ENCODE measurements at regions not wholly inside any gene's neighbourhood (a gene's known extent, or its start where the extent isn't known, plus 50 kb on each side); places are given as distances from the start of the nearest gene placed in this dataset.
A peak's percentile ranks its signal among the peaks of the same experiment; 100 is the strongest.
"Not testable (repeated sequence)": the region's sequence is repeated elsewhere in the genome, so short reads cannot be mapped to it uniquely, and the experiment has no call there.

DNA sequence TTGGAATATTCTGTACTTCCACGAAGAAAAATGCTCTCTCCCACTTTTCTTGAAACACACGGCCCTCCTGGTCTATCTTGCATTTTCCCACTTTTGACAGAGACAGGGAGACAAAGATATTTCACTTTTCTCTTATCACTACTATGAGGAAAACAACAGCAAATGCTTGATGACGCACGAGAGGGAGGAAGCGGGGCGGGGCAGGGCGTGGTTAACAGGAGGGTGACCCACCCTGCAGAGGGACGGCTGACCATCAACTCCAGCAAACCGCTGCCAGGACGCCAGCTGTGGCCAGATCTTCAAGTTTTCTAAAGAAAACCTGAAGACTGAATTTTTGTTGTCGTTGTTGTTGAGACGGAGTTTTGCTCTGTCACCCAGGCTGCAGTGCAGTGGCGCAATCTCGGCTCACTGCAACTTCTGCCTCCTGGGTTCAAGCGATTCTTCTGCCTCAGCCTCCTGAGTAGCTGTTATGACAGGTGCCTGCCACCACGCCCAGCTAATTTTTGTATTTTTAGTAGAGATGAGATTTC is 63.8 kb downstream of the NSUN5 start:
- ATAC-seq (ENCODE audit: low read depth); POLR2A ChIA-PET; H3K27me3 Mint-ChIP-seq; H3K36me3 Mint-ChIP-seq; H3K4me3 Mint-ChIP-seq; H3K9me3 Mint-ChIP-seq; H3K4me1 Mint-ChIP-seq; DNase-seq; H3K27ac Mint-ChIP-seq: not testable (repeated sequence)

- peak; percentile 88 for ATAC-seq (ENCODE audit: low read depth)
- POLR2A ChIA-PET, H3K27ac Mint-ChIP-seq, H3K36me3 Mint-ChIP-seq, H3K4me1 Mint-ChIP-seq, H3K4me3 Mint-ChIP-seq, H3K27me3 Mint-ChIP-seq, H3K9me3 Mint-ChIP-seq: not testable (repeated sequence)
- peak; percentile 95 for DNase-seq
Observed at GRCh38 chr7:73234994-73235717, 73.5 kb downstream of the NSUN5 start.

DNA sequence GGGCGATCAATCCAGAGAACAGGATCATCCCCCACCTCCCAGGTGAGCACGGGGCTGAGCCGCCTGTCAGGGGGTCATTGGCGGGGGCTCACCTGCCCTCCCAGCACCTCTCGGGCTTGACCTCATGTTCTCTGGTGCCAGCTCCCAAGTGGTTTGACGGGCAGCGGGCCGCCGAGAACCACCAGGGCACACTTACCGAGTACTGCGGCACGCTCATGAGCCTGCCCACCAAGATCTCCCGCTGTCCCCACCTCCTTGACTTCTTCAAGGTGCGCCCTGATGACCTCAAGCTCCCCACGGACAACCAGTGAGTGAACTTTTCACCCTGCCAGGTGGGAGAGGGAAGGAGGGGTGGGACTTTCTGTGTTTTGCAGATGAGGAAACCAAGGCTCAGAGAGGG is 82.9 kb downstream of the NSUN5 start:
- ATAC-seq (ENCODE audit: low read depth); H3K4me3 Mint-ChIP-seq; H3K4me1 Mint-ChIP-seq; H3K36me3 Mint-ChIP-seq; H3K9me3 Mint-ChIP-seq; H3K27me3 Mint-ChIP-seq; POLR2A ChIA-PET; H3K27ac Mint-ChIP-seq; DNase-seq: not testable (repeated sequence)

DNA sequence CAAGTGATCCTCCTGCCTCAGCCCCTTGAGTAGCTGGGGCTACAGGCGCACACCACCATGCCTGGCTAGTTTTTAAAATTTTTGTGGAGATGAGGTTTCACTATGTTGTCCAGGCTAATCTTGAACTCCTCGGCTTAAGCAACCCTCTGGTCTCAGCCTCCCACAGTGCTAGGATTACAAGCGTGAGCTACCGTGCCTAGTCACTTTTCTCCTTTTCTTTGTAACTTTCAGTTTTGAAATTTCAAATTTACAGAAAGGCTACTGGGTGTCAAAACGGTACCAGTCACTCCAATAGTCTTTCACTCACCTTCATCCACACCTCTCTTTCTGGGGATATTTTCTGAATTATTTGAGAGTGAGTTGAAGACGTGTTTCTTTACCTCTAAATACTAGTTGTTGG is 86.9 kb downstream of the NSUN5 start:
- H3K4me1 Mint-ChIP-seq; H3K4me3 Mint-ChIP-seq; H3K9me3 Mint-ChIP-seq; DNase-seq; POLR2A ChIA-PET; ATAC-seq (ENCODE audit: low read depth); H3K27ac Mint-ChIP-seq; H3K36me3 Mint-ChIP-seq; H3K27me3 Mint-ChIP-seq: not testable (repeated sequence)

- H3K27ac Mint-ChIP-seq, H3K27me3 Mint-ChIP-seq, H3K9me3 Mint-ChIP-seq, POLR2A ChIA-PET, H3K4me1 Mint-ChIP-seq, H3K36me3 Mint-ChIP-seq, H3K4me3 Mint-ChIP-seq, DNase-seq: not testable (repeated sequence)
- peak; percentile 35 for ATAC-seq (ENCODE audit: low read depth)
Observed at GRCh38 chr7:73220766-73221370, 87.8 kb downstream of the NSUN5 start.

GRCh38 chr7:73220357-73220756 is 88.3 kb downstream of the NSUN5 start:
- H3K27me3 Mint-ChIP-seq, POLR2A ChIA-PET, DNase-seq, H3K4me1 Mint-ChIP-seq, H3K27ac Mint-ChIP-seq, H3K4me3 Mint-ChIP-seq, H3K9me3 Mint-ChIP-seq, H3K36me3 Mint-ChIP-seq: not testable (repeated sequence)
- ATAC-seq (ENCODE audit: low read depth): peak; percentile 43

DNA sequence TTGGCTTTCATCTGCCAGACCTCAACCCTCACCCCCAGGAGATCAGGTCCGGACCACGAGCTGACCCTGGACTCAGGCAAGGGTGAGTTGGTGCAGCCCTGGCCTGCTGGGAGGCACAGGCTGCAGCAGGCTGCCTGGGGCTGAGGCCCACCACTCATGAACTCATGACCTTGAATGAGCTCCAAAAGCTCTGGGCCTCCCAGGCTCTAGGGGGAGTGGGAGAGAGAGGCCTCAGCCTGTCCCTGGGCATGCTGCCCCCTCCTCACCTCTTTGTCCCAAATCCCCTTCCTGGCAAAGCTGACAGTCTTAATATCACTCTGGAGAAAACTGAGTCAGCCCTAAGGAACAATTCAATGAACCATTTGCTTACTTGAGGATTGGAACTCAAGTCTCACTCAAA is 89.8 kb downstream of the NSUN5 start:
- H3K9me3 Mint-ChIP-seq; ATAC-seq (ENCODE audit: low read depth); H3K27me3 Mint-ChIP-seq; H3K27ac Mint-ChIP-seq; H3K36me3 Mint-ChIP-seq; H3K4me1 Mint-ChIP-seq; H3K4me3 Mint-ChIP-seq; POLR2A ChIA-PET; DNase-seq: not testable (repeated sequence)

DNA sequence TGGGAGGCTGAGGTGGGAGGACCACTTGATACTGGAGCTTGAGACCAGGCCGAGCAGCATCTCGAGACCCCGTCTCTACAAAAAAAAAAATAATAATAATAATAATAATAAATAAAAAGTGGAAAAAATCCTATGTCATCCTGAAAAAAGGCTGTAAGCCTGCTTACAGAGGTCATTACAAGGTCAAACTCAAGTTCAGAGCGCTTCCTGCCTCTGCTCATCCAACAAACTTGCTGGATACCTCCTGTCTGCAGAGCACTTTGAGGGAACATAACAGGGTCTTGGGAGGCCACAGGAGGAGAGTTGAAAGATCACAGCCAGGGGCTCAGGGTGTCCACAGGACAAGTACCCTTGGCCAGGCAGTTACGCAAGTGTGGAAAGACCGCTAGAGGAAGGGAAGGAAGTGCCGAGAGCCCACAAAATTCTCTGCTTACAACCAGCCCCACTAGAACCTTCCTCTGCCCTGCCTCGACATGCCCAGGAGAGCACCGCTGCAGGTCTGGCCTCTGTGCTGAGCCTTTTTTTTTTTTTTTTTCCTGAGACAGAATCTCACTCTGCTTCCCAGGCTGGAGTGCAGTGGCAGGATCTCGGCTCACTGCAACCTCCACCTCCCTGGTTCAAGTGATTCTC is 92.5 kb downstream of the NSUN5 start:
- H3K27me3 Mint-ChIP-seq; H3K27ac Mint-ChIP-seq; DNase-seq; POLR2A ChIA-PET; ATAC-seq (ENCODE audit: low read depth); H3K4me3 Mint-ChIP-seq; H3K9me3 Mint-ChIP-seq; H3K4me1 Mint-ChIP-seq; H3K36me3 Mint-ChIP-seq: not testable (repeated sequence)

DNA sequence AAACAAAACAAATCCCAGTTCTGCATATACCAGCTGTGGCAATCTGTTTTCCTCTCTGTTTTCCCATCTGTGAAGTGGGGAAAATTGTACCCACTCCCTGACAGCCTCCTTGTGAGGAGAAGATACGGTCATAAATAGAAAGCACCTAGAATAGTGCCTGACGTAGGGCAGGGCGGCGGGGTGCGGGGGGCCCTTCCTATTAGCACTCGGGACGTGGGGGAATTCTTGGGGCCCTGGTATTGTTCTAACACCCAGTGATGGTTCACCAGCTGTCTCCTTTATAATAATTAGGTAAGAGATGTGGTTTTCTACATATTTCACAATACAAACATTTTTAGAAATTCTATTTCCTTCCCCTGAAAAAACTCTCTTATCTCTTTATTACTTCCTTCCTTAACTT is 93.4 kb downstream of the NSUN5 start:
- POLR2A ChIA-PET; ATAC-seq (ENCODE audit: low read depth); H3K36me3 Mint-ChIP-seq; DNase-seq; H3K9me3 Mint-ChIP-seq; H3K27me3 Mint-ChIP-seq; H3K4me1 Mint-ChIP-seq; H3K4me3 Mint-ChIP-seq; H3K27ac Mint-ChIP-seq: not testable (repeated sequence)

- H3K36me3 Mint-ChIP-seq; ATAC-seq (ENCODE audit: low read depth); H3K4me3 Mint-ChIP-seq; H3K4me1 Mint-ChIP-seq; H3K27me3 Mint-ChIP-seq; POLR2A ChIA-PET; H3K9me3 Mint-ChIP-seq; H3K27ac Mint-ChIP-seq; DNase-seq: not testable (repeated sequence)
Observed at GRCh38 chr7:73214471-73214870, 94.2 kb downstream of the NSUN5 start.

- H3K27me3 Mint-ChIP-seq; H3K27ac Mint-ChIP-seq; DNase-seq; POLR2A ChIA-PET; H3K9me3 Mint-ChIP-seq; H3K4me1 Mint-ChIP-seq; ATAC-seq (ENCODE audit: low read depth); H3K4me3 Mint-ChIP-seq; H3K36me3 Mint-ChIP-seq: not testable (repeated sequence)
Observed at GRCh38 chr7:73213076-73213475, 95.5 kb downstream of the NSUN5 start.

- H3K4me1 Mint-ChIP-seq; POLR2A ChIA-PET; H3K27ac Mint-ChIP-seq; ATAC-seq (ENCODE audit: low read depth); H3K27me3 Mint-ChIP-seq; H3K36me3 Mint-ChIP-seq; H3K4me3 Mint-ChIP-seq; DNase-seq; H3K9me3 Mint-ChIP-seq: not testable (repeated sequence)
Observed at GRCh38 chr7:73205594-73205993, 103.0 kb downstream of the NSUN5 start.

- H3K27ac Mint-ChIP-seq; DNase-seq; H3K4me3 Mint-ChIP-seq; H3K36me3 Mint-ChIP-seq; ATAC-seq (ENCODE audit: low read depth); H3K27me3 Mint-ChIP-seq; POLR2A ChIA-PET; H3K9me3 Mint-ChIP-seq; H3K4me1 Mint-ChIP-seq: not testable (repeated sequence)
Observed at GRCh38 chr7:73204898-73205297, 103.7 kb downstream of the NSUN5 start.

DNA sequence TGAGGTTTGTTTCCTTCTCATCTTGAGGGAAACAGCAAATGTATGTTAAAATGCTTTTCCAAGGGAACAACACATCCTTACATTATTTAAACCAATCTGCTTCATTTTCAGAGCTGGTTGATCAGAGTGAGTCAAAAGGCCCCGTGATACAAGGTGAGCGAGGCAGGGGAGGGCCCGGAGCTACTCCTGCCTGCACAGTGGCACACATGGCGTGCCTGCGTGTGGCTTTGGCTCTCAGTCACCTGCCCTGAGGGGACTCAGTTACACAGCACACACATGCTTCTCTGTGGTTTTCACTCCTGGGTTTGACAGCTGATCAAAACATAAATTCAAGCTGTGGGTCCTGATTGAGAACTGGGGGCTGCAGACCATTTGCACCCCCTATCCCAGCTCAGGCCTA is 105.3 kb downstream of the NSUN5 start:
- DNase-seq; H3K4me3 Mint-ChIP-seq; ATAC-seq (ENCODE audit: low read depth); H3K36me3 Mint-ChIP-seq; POLR2A ChIA-PET; H3K4me1 Mint-ChIP-seq; H3K9me3 Mint-ChIP-seq; H3K27ac Mint-ChIP-seq; H3K27me3 Mint-ChIP-seq: not testable (repeated sequence)
